Upper lobe of left lung (tissue), 6 donors: ENCODE measurements at regions not wholly inside any gene's neighbourhood (a gene's known extent, or its start where the extent isn't known, plus 50 kb on each side); places are given as distances from the start of the nearest gene placed in this dataset.
"Not testable (repeated sequence)": the region's sequence is repeated elsewhere in the genome, so short reads cannot be mapped to it uniquely, and the experiment has no call there.

ENCODE experiments used
- ATAC-seq, 2 donors: fragments of 200-7000 bp; cut with Tn5 transposase; one replicate each; pipeline ENCODE4 v1.9.1; 2022; ENCODE audit warnings: mild to moderate bottlenecking in 2 of 2, moderate library complexity in 2 of 2; ENCODE audit not compliant: low FRiP score in 2 of 2
- DNase-seq, 2 donors: peaks; one replicate each; pipeline ENCODE4 v3.0.0-alpha.2; 2019 to 2020
- H3K27ac ChIP-seq, 4 donors: fragments of 200-600 bp; sonication (generic); one replicate each; pipeline ENCODE4 v1.5.1; 2016 to 2019
- H3K27me3 ChIP-seq, 4 donors: fragments of 200-600 bp; sonication (generic); one replicate each; pipeline ENCODE4 v1.5.1; 2017 to 2019
- H3K36me3 ChIP-seq, 4 donors: fragments of 200-600 bp; sonication (generic); one replicate each; pipeline ENCODE4 v1.5.1; 2016 to 2019
- H3K4me1 ChIP-seq, 4 donors: fragments of 200-600 bp; sonication (generic); one replicate each; pipeline ENCODE4 v1.5.1; 2018 to 2019
- H3K4me3 ChIP-seq, 4 donors: fragments of 200-600 bp; sonication (generic); one replicate each; pipeline ENCODE4 v1.5.1; 2017 to 2019; ENCODE audit warnings: mild to moderate bottlenecking in 2 of 4, moderate library complexity in 1 of 4
- H3K9me3 ChIP-seq, 4 donors: fragments of 200-600 bp; sonication (generic); one replicate each; pipeline ENCODE4 v1.5.1; 2018 to 2019
- EP300 ChIP-seq, 4 donors: sonication (generic); formaldehyde crosslinking; IDR thresholded peaks; one replicate each; pipeline ENCODE4 v1.5.1; 2017; ENCODE audit warnings: antibody characterized with exemption in 4 of 4, control low read depth in 2 of 4
- POLR2A ChIP-seq, 4 donors: fragments of 450-650 bp; IDR thresholded peaks; one replicate each; pipeline ENCODE4 v1.5.1; 2016 to 2017; ENCODE audit warnings: antibody characterized with exemption in 4 of 4, mild to moderate bottlenecking in 2 of 4
- POLR2AphosphoS5 ChIP-seq, 2 donors: sonication (generic); formaldehyde crosslinking; IDR thresholded peaks; one replicate each; pipeline ENCODE4 v1.5.1; 2017; ENCODE audit warnings: antibody characterized with exemption in 2 of 2
- WGBS, 2 donors: methylation state at CpG; one replicate each; pipeline ENCODE4 v1.1.5; 2017 to 2018; 5-methylcytosine and 5-hydroxymethylcytosine counted together
- TF ChIP-seq, protein P1 (sequence below), 6 experiments: fragments of 450-650 bp in 4 of 6; fragments of 200-600 bp in 2 of 6; sonication (generic) in 2 of 6; IDR thresholded peaks; one replicate each; pipeline ENCODE4 v1.5.1; 2016 to 2019; ENCODE audit warnings: antibody characterized with exemption in 6 of 6
- donor health status: DM: no; HTN: no; CAD: no; lungs with moderate emphysema.
- donor health status: DM: no; HTN: yes; CAD: no; lungs with severe emphysema.

GRCh38 chr13:24563087-24563486 lies 50.5 kb upstream of the PARP4 start:
- H3K9me3 ChIP-seq = no peaks in the 10 kb centered on the region
- TF ChIP-seq, protein P1, sequence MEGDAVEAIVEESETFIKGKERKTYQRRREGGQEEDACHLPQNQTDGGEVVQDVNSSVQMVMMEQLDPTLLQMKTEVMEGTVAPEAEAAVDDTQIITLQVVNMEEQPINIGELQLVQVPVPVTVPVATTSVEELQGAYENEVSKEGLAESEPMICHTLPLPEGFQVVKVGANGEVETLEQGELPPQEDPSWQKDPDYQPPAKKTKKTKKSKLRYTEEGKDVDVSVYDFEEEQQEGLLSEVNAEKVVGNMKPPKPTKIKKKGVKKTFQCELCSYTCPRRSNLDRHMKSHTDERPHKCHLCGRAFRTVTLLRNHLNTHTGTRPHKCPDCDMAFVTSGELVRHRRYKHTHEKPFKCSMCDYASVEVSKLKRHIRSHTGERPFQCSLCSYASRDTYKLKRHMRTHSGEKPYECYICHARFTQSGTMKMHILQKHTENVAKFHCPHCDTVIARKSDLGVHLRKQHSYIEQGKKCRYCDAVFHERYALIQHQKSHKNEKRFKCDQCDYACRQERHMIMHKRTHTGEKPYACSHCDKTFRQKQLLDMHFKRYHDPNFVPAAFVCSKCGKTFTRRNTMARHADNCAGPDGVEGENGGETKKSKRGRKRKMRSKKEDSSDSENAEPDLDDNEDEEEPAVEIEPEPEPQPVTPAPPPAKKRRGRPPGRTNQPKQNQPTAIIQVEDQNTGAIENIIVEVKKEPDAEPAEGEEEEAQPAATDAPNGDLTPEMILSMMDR (IDR thresholded peaks at IDR 0.05) = no peak
- TF ChIP-seq POLR2A (IDR thresholded peaks at IDR 0.05) (no peak), EP300 (IDR thresholded peaks at IDR 0.05) (no peak), POLR2AphosphoS5 (IDR thresholded peaks at IDR 0.05) (no peak)
- no peaks in the 10 kb centered on the region for H3K27me3 ChIP-seq
- ATAC-seq (no peak), DNase-seq (no peak)
- no peaks in the 10 kb centered on the region for H3K36me3 ChIP-seq
- no peaks in the 10 kb centered on the region for H3K4me1 ChIP-seq
- WGBS, 2 donors = 85 to 94% methylated on average over 2 of the region's 2 CpGs
- H3K27ac ChIP-seq = no peak overlapping the region
- no peak overlapping the region for H3K4me3 ChIP-seq

DNA sequence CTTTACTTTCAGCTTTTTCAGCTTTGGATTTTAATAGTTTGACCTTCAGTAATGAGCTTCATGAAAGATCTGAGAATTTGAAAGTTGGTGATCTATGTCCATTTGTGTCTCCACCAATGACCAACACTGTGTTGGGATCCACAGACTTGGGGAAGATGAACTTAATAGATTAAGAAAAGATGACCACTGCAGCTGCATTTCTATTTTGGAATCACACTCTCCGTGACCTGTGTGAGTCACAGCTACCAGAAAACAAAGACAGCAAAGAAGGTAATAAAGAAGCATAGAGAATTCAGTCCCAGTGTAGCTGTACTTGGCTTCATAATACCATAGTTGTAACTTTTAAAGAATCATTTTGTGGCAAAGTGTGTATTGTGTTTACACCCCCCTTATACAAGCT lies 51.4 kb upstream of the PARP4 start:
- DNase-seq, H3K9me3 ChIP-seq, H3K27ac ChIP-seq, H3K36me3 ChIP-seq, ATAC-seq, H3K27me3 ChIP-seq, H3K4me3 ChIP-seq, H3K4me1 ChIP-seq: not testable (repeated sequence)
- WGBS, 2 donors = 73 to 88% methylated on average over 1 of the region's 1 CpG

DNA sequence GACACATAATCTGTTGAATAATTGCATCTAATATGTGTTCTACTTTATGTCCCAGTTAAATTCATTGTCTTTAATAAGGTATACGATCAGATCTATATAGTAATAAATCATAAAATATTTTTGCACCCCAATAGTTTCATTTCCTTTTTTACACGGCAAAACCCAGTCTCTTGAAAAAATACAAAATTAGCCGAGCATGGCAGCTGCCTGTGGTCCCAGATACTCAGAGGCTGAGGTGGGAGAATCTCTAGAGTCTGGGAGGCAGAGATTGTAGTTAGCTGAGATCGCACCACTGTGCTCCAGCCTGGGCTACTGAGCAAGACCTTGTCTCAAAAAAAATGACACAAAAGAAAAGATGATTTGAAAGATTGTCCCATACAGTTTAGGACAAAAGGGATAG lies 52.3 kb upstream of the PARP4 start:
- Histone ChIP-seq H3K27ac (no peak overlapping the region), H3K4me3 (no peak overlapping the region), H3K27me3 (no peaks in the 10 kb centered on the region), H3K4me1 (no peaks in the 10 kb centered on the region), H3K36me3 (no peaks in the 10 kb centered on the region), H3K9me3 (no peaks in the 10 kb centered on the region)
- ATAC-seq = no peak
- no peak for TF ChIP-seq POLR2A (IDR thresholded peaks at IDR 0.05)
- TF ChIP-seq, protein P1 (IDR thresholded peaks at IDR 0.05) = no peak
- no peak for TF ChIP-seq POLR2AphosphoS5 (IDR thresholded peaks at IDR 0.05)
- TF ChIP-seq EP300 (IDR thresholded peaks at IDR 0.05) = no peak
- 73 to 75% methylated on average over 4 of the region's 4 CpGs for WGBS, 2 donors
- DNase-seq = no peak

DNA sequence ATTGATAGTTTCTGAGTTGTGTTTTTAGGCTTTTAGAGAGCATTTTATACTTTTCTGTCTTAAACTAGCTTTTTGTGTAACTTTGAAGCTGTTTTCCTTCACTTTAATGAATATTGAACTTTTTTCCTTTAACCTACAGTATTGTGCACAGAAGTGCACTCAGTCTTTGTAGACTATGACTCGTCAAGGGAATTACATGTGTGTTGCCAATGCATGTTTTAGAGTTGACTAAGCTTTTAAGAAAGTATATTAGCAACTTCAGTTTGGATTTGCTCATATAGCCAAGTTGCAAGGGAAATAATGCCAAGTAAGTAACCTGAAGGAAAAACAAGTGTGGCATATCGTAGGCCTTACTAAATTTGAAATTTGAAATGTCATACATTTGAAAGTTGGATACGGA lies 55.0 kb upstream of the PARP4 start:
- not testable (repeated sequence) for H3K4me3 ChIP-seq, H3K27ac ChIP-seq, H3K9me3 ChIP-seq, ATAC-seq, H3K4me1 ChIP-seq, H3K36me3 ChIP-seq, DNase-seq, H3K27me3 ChIP-seq
- 71 to 85% methylated on average over 3 of the region's 3 CpGs for WGBS, 2 donors

- TF ChIP-seq, protein P1 (IDR thresholded peaks at IDR 0.05) = no peak
- TF ChIP-seq POLR2A (IDR thresholded peaks at IDR 0.05) (no peak), POLR2AphosphoS5 (IDR thresholded peaks at IDR 0.05) (no peak), EP300 (IDR thresholded peaks at IDR 0.05) (no peak)
- H3K27ac ChIP-seq = no peak overlapping the region
- ATAC-seq = no peak
- no peaks in the 10 kb centered on the region for H3K27me3 ChIP-seq
- 52 to 62% methylated on average over 1 of the region's 1 CpG for WGBS, 2 donors
- H3K36me3 ChIP-seq = no peaks in the 10 kb centered on the region
- no peaks in the 10 kb centered on the region for H3K9me3 ChIP-seq
- H3K4me3 ChIP-seq = no peak overlapping the region
- no peaks in the 10 kb centered on the region for H3K4me1 ChIP-seq
- no peak for DNase-seq
Observed at GRCh38 chr13:24574847-24575246, 62.3 kb upstream of the PARP4 start.

- not testable (repeated sequence) for H3K27ac ChIP-seq, H3K4me1 ChIP-seq, DNase-seq, ATAC-seq, H3K36me3 ChIP-seq, H3K27me3 ChIP-seq, H3K9me3 ChIP-seq
- H3K4me3 ChIP-seq = peak overlapping the region in 2 of 4 donors; percentile 33
- TF ChIP-seq, protein P1 (IDR thresholded peaks at IDR 0.05) = peak; percentile 51 to 78 (median 57)
- WGBS, 2 donors = 0% methylated on average over 1 of the region's 1 CpG
Observed at GRCh38 chr13:24580315-24580714, 67.7 kb upstream of the PARP4 start.

- not testable (repeated sequence) for H3K27me3 ChIP-seq, H3K27ac ChIP-seq, DNase-seq, H3K4me3 ChIP-seq, H3K9me3 ChIP-seq, H3K36me3 ChIP-seq, ATAC-seq, H3K4me1 ChIP-seq
- WGBS, 2 donors = 77 to 83% methylated on average over 5 of the region's 5 CpGs
Observed at GRCh38 chr13:24581578-24581977, 69.0 kb upstream of the PARP4 start.

- H3K27ac ChIP-seq, ATAC-seq, H3K9me3 ChIP-seq, H3K27me3 ChIP-seq, H3K4me1 ChIP-seq, H3K4me3 ChIP-seq, DNase-seq, H3K36me3 ChIP-seq: not testable (repeated sequence)
- 49 to 68% methylated on average over 6 of the region's 6 CpGs for WGBS, 2 donors
Observed at GRCh38 chr13:24591697-24592096, 79.1 kb upstream of the PARP4 start.

GRCh38 chr13:24597906-24598670 lies 82.1 kb upstream of the ATP12A start:
- not testable (repeated sequence) for H3K36me3 ChIP-seq, H3K9me3 ChIP-seq, ATAC-seq, H3K4me3 ChIP-seq, H3K4me1 ChIP-seq, H3K27ac ChIP-seq, DNase-seq, H3K27me3 ChIP-seq
- 70 to 86% methylated on average over 3 of the region's 3 CpGs for WGBS, 2 donors
